GM21723 (cell line): ENCODE measurements at regions not wholly inside any gene's neighbourhood (a gene's known extent, or its start where the extent isn't known, plus 50 kb on each side); places are given as distances from the start of the nearest gene placed in this dataset.

Source experiments
- ATAC-seq: cut with Tn5 transposase; IDR thresholded peaks from one replicate; pipeline ENCODE4 v1.9.1; 2021; ENCODE audit warnings: mild to moderate bottlenecking, moderate library complexity; ENCODE audit not compliant: unreplicated experiment

DNA sequence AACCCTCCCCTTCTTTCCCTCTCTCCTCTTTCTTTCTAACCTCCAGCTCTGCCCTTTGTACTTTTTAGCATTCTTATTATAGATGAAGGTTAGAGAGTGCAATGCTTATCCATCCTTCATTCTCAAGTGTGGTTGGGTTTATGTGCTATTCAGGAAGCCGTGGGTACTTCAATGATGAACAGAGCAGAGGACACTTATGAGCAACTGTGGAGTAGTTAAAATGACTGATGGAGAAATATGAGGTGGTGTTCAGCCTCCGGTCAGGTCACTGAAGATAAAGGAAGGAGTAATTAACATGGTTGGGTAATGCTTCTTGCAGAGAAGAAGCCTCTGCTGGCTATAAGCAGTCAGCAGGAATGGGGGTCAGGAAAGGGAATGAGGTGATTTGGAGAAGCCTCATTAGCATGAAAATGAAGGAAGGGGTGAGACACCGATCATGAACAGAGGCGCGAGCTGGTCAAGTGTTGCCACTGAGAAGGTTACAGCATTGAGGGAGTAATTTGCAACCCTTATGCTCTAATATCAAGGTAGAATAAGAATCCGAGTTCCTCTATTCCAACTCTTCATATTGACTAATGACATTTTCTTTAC is 174.7 kb downstream of the LPIN1 start:
- no peak for ATAC-seq

DNA sequence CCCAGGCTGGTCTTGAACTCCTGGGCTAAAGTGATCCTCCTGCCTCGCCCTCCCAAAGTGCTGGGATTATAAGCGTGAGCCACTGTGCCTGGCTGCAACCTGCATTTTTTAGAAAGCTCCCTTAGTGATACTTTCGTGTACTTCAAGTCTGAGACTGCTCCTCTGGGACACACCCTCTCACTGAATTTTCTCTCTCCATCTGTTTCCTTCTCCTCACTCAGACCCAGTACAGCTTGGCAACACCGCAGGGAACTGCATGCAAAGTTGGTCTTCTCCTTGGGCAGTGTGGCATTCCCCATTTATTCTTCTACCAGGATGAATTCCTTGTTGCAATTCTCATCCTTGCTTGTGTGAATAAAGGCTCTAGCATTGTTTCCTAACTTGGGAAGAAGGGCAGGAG is 175.9 kb downstream of the LPIN1 start:
- no peak for ATAC-seq

DNA sequence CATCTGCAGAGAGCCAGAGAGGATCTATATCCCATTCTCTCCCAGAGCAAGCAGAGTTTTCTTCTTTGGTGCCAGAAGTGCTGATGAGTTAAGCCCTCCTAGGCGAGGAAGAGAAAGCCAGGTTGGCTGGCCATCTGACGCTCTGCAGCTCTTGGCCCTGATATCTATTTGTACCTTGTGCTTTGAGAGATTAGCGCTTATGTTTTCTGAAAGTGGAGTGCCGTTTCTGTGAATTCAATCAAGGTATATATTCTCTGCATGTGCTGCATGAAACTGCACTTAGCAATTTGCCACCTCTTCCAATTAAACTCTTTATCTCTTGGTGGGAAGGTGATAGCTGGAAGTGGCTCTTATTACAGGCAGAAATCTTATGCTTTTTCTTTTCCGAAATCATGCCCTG is 177.5 kb downstream of the LPIN1 start:
- ATAC-seq, result no peak

DNA sequence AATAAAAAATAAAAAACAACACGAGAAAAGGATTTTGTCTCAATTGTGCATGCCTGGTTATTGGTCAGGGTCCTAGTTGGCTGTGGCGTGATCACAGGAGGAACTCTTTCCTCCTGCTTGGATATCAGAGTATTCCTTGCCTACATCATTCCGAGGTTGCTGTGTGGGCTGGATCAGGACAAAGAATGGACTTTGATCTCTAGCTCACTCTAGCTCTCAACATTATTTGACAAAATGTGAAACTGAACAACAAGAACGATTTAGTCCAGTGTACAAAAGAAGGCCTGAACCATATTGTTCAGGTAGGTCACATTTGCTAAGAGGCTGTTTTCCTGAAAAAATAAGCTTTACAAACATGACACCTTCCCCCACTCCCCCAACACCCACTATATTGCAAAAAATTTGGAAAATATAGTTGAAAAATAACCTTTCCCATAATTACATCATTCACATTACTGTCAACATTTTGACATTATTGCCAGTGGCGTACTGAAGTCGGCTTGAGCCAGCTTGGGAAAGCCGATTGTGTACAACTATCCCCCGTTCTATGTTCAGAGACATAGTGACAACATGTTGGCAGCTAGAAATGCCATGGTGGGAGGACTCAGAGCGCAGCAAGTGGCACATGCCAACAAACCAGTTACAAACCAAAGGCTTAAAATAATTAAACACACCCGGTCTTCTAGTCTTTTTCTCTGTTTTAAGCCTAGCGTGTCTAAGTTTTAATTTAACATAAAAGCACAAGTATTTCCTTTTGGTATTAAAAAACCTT is 179.0 kb downstream of the LPIN1 start:
- ATAC-seq, result no peak

DNA sequence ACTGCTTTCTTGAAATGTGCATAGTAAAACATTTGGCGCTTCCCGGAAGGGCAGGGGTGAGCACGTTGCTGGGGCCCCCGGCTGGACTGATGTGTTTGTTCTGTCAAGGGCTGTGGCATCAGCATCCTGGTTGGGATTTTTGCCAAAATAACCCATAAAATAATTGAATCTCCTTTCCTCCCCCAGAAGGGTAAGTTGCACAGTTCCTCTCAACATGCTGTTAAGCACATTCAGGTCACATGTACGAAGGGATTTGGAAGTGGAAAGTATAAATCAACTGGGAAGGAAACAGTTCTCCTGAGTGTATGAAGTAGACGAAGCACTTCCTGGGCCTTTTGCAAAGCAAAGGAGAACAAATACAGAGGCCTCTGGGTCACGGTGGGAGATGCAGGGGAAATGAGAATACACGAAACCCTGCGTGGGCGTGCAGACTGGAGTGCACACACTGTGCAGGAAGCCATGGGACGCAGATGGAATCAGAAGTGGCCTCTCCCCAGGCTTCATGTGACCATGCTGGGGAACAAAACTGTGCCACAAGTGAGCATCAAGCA is 183.9 kb downstream of the LPIN1 start:
- no peak for ATAC-seq

DNA sequence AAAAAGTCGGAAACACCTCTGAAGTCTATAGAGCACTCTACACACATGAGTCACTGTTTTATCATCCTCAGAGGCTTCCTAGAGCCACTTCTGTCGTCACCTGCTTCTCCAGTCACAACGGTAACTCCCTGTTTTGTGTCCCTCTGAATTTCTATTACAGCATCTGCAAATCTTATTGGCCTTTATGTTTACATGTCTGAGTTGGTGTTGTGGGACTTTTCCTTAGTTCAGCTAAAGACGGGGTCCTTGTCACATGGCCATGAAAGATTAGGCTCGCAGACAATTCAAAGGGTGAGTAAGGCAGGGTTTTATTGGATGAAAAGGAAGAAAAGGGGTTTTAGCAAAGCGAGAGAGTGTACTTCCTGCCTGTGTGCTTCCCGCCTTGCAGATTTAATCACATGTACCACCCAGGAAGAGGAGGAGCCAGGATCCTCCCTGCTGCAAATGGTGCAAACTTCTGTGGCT is 185.6 kb downstream of the LPIN1 start:
- no peak for ATAC-seq

DNA sequence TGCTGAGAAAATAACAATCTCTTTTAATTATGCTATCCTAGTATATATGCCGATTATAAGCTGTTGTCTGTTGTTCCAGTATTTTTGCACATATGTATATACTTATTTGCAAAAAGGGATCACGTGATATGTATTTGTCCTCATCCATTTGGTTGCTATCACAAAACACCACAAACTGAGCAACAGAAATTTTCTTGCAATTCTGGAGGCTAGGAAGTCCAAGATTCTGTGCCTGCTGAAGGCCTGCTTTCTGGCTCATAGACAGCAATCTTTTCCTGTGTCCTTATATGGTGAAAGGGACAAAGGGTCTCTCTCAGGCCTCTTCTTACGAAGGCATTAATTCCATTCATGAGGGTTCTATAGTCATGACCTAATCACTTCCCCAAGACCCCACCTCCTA is 186.5 kb downstream of the LPIN1 start:
- ATAC-seq, result no peak

DNA sequence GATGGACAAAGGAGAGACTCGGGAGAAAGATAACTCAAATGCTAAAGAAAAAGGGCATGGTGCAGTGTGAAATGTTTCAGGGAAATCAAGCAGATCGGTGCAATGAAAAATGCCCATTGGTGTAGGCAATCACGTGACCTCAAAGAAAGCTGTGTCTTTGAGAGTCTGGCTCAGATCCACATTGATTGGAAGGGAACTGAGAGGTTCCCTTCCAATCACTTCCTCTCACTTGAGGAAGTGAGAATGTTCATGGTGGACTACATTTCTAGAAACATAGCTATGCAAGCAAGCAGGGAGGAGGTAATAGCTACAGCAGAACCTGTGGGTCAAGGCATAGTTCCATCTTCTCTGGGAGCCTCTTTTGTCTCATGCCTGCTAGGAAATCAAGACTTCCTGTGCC is 187.4 kb downstream of the LPIN1 start:
- ATAC-seq, result peak; percentile 84

DNA sequence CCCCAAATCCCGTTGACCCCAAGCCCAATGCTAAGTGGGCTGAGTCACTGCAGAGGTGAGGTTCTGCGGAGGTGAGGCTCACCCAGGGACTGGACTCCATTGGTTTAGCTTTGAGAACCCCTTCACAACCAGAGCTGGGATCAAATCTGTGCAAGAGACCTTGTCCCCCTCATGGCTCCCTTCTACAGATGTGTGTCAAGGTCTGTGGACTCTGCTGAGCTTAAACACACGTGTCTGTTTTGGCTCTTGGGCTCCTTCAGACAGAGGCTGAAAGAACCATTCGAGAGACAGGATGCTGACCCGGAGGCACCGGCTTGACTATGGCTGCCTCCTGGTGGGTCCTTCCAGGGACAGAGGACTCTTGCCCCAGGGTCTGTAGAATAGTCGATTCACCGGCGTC is 190.3 kb downstream of the LPIN1 start:
- no peak for ATAC-seq

DNA sequence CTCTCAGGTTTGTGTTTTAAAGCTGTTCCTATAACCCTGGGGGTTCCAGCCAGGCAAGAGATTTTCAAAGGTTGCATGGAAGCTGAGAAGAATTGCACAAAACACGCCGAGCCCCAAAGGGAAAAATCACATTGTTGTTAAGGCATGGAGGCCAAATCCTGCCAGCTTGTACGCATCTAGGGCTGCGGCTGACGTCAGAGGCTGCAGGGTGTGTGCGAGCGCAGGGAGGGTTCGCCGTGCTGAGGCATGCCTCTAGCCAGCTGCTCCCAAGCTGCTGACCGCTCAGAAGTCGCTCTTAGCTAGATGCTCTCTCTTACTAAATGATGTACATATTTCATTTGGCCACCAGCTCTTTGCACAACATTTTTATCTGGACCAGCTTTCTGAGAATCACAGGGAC is 191.8 kb downstream of the LPIN1 start:
- ATAC-seq, result no peak

DNA sequence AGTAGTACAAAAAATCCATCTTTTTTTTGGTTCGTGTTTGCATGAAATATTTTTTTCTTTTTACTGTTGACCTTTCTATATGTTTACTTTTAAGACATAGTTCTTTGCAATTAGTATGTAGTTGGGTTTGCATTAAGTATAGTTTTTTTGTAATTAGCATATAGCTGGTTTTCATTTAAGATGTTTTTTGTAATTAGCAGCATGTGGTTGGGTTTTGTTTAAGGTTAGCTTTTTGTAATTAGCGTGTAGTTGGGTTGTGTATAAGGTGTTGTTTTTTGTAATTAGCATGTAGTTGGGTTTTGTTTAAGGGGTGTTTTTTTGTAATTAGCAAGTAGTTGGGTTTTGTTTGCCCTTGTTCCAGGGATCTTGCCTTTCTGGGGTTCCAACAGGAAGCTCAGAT is 193.1 kb downstream of the LPIN1 start:
- ATAC-seq, result no peak

DNA sequence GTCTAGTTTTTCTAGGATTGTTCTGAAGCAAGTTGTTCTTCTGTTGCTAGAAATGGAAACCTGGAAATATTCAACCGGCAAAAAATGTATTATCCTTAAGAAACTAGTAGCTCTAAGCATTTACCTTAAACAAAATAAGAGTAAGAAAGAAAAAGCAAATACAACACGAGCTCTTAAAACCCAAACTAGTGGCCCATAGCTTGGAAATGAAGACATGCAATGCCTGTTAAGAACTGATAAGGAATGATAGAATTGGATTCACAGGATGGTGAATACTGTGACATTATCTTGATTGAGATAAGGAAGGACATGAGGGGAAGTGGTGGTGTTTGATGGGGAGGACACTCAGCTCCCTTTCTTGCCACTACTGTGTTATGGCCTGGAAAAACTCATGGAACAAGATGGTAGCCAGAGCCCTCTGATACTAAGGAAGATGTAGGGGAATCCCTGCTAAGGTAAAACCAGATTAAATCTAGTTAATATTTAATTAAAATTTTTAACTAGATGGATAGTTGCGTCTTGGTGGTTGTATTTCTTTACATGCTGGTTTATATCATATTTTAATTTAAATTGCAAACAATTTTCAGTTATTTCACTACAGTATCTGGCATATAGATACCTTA is 193.8 kb downstream of the LPIN1 start:
- ATAC-seq, result no peak

DNA sequence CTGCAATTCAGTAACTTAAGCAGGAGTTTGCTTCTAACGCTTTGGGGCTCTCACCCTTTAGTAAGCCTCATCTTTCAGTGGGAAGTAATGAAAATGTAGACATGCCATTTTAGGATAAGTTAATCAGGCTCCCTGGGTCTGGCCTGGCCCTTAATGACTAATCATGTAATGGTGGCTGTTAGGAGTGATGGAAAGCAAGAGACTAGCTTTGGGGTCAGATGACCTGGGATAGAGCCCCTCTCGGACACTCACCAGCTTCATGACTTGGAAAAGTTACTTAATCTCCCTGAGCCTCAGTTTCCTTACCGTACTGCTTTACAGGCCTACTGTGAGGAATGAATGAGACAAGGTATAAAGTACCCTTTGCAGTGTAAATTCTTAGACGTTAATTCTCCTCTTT is 194.4 kb downstream of the LPIN1 start:
- no peak for ATAC-seq

DNA sequence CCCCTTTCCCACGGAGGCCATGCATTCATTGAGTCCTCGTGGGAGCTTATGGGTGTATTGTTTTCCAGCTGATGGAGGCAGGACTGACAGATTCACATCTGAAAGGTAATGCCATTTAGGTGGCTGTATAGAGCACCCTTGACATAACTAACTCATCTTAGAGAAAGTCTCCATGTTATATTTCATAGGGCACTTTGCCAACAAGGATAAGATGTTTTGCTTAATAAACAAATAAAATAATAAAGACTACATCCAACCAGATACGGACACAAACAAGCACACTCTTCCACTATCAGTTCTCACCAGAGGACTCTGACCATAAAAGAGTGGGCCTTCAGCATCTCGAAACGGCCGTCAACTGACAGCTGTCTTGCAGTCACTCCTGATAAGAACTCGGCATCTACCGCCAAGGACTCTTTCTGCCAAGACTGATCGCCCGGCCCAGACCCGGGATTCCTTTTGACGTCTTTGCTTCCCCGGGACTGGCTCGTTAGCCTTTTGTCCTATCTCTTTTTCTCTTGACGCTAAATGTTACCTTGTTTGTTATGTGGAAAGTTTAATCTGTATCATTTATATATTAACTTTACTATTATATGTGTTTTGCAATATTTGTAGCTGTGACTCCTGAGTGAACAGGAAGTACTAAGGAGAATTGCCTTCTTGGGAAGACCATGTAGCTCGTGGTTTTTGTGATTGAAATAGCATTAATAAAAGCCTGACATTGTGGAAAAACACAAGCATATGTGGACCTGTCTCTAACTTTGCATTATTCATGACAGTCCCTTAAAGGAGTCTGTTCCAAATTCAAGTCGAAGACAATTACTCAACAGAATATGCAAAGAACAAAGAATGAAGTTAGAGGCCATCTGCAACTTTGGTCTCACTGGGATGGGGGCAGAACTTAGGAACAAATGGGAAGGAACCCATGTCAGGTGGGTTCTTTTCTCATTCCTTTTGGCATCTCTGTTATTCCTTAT is 195.1 kb downstream of the LPIN1 start:
- no peak for ATAC-seq

DNA sequence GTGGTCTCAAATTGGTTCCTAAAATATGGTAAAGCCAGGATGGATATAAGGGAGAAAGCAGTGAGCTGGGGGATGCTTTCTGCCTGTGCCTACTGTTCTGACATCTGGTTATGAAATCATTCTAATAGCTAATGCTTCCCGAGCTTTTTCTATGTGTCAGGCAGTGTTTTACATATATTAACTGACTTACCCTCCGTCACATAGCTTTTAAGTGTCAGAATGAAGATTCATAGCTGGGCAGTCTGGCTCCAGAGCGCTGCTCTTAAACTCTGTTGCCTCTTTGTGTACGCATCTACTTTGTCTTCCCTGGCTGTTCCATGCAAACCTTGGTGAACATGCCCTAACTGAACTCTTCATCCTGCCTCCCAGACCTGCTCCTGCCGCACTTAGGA is 195.7 kb downstream of the LPIN1 start:
- ATAC-seq, result no peak

DNA sequence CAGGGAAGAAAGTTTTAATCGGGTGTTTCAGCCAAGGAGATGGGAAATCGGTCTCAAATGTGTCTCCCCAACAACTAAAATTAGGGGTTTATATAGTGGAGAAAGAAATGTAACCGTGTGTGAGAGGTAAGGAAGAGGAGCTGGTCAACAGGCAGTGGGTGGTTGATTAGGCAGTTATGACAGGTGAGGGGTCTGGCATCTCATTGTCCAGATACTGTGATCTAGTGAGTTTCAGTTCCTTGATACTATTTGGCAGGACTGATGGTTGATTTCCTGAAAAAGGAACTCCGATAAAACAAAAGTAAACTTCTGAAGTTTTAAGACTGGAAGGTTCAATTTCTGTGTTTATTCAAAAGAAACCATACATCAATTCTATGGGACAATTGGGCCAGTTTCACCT is 197.9 kb downstream of the LPIN1 start:
- no peak for ATAC-seq

DNA sequence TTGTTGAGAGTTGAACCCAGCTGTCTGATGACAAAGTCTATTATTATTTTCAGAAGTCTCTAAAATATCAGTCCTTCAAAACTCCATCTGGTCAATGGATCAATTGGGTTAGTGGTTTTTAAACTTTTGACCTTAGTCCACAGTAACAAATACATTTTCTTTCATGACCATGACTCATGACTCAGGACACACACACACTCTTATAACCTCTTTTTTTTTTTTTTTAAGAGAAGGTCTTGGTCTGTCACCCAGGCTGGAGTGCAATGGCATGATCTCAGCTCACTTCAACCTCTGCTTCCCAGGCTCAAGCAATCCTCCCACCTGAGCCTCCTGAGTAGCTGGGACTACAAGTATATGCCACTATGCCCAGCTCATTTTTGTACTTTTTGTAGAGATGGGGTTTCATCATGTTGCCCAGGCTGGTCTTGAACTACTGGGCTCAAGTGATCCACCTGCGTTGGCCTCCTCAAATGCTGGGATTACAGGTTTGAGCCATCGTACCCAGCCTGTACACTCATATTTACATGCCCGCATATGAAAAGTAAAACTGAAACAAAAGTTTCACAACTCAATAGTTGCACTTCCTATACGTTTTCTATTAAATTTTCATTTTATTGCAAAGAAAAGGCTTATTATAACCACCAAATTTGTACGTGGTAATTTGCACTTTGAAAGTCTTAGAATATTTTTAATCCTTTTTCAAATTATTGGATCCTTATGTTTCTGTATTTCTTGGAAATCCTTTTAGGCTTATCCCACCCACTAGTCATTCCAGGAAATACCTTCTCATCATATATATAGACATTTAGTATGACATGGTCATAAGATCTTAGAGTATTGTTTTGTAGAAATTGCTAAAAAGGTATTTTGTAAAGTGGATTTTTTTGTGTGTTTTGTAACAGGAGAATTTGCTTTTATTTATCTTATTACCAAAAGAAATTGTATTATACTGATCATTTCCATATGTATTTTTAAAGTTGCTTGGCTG is 199.0 kb downstream of the LPIN1 start:
- ATAC-seq, result peak; percentile 98

DNA sequence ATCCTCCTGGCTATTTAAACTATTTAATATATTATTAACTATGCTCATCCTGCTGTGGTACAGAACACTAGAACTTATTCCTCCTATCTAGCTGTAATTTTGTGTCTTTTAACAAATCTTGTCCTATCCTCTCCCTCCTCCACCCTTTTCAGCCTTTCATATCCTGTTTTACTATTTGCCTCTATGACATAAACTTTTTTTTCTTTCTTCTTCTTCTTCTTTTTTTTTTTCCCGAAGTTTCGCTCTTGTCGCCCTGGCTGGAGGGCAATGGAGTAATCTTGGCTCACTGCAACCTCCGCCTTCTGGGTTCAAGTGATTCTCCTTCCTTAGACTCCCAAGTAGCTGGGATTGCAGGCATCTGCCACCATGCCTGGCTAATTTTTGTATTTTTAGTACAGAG is 201.5 kb downstream of the LPIN1 start:
- no peak for ATAC-seq

DNA sequence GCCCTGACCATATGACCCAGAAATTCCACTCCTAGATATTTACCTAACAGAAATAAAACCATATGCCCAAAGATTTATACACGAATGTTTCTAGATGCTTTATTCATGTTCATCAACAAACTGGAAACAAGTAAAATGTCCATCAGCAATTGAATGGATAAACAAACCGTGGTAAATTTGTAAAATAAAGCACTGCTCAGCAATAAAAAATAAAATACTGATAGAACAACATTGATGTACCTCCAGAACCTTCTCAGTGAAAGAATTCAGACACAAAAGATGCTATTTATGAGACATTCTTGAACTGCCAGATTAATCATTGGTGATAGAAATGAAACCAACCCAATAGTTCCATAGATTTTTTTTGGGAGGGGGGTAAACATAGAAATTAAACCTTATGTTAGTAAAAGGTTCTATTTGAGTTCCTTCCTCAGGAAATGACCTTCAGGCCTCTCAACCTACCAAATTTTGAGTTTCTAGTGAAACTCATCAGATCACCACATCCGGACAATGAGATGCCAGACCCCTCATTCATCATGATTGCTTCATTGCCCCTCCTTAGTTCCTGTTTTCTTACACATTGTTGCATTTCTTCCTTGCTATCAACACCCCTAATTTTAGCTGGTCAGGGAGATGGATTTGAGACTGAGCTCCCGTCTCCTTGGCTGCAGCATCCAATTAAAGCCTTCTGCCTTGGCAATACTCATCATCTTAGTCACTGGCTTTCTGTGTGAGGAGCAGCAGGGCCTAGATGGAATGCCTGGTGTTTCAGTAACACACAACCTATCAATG is 203.5 kb downstream of the LPIN1 start:
- ATAC-seq, result no peak
